ENCODE measurements at regions not wholly inside any gene's neighbourhood (a gene's known extent, or its start where the extent isn't known, plus 50 kb on each side); places are given as distances from the start of the nearest gene placed in this dataset.

DNA sequence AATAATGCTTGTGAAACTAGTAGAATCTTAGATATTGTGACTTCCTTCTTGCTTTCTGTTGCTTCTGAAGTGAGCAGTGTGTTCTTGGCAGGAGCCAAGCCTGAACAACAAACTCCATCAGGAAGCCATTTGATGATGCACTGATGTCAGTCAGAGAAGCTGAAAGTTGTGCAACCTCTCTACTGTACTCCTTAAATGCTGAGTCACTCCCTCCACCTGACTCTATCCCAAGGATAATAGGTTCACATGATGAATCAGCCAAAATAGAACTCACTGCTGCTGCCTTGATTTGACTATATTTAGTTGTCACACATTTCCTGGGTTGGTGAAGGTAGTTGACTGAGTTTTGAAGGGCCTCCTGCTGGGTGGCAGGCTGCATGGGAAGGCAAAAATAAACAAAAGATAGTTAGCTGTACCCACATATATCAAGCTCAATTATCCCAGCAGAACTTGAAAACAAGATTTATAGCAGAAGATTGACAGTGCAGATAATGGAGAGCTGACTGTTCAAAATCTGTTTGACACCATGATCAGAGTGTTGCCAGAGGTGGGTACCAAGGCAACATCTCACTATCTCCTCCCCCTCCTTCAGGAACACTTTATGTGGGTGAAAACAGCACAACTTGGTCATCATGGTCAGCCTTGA lies 328.4 kb upstream of the DPH6 start:
- no peak overlapping the region for H3K4me3 ChIP-seq (ENCODE audit: low read length)
- no peak for DNase-seq (ENCODE audit: low read depth, low spot score)

DNA sequence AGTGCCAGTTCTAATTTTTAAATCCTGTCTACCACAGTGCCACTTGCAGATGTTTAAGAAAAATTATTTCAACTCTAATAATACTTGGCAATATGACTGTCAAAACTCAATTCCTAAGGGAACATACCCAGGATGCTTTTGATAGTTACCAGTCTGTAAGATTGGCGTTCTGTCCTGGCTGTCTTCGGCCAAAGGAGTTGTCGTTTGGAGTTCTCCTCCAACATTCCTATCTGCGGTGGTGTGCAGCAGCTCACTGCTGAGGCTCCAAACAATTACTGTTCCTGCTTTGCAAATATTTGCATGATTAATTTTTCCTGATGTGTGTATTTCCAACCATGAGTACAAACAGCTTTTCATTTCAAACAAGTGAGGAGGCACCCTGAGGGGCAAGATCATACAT lies 330.8 kb upstream of the DPH6 start:
- DNase-seq (ENCODE audit: low read depth, low spot score) = no peak
- no peak overlapping the region for H3K4me3 ChIP-seq (ENCODE audit: low read length)

DNA sequence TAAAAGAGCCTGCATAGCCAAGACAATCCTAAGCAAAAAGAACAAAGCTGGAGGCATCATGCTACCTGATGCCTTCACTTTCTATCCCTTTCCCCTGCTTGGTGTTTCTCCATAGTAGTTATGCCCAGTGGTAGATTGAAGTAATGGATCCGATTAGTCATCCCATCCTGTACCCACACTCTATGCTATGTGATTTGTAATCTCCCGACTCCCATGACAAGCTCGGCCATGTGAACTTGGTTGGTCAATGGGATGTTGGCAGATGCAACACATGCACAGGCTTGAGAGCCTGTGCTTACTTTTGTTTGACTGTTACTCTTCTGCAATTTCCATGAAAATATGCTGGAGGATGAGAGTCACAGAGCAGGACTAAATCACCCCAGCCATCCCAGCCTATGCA lies 334.9 kb upstream of the DPH6 start:
- no peak for DNase-seq (ENCODE audit: low read depth, low spot score)
- no peak overlapping the region for H3K4me3 ChIP-seq (ENCODE audit: low read length)

DNA sequence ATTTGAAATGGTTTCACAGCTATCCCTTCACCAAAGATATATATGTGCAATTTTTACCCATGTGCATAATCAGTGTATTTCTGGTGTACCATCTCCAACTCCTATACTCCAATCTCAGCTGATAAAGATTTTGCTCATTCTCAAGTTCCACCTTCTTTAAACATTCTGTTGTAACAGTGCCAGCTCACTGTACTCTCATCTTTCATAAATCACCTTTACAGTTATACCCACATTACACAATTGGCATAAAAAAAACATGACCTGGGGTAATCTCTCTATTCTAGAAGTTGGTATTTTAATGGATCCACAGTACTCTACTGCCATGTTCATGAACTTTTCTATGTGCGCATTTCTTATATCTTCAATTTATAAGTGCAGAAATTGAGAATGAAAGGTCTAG lies 339.9 kb upstream of the DPH6 start:
- no peak for DNase-seq (ENCODE audit: low read depth, low spot score)
- no peak overlapping the region for H3K4me3 ChIP-seq (ENCODE audit: low read length)

DNA sequence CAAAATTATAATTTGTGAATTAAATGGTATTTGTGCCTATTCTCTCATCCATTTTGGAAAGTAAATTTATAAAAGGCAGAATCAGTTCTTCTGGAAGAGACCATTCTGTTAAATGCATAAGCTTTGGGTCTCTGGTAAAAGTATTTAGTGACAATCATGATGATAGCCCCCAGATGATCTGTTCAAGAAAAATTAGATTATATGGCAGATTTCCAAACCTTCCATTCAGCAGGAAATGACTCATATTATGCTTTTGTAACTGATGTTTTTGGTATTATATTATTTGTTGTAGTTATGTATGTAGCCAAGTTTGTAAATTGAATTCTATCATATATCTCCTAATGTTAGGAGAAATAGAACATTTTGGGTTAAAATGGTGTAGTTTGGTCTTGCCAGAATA lies 340.8 kb upstream of the DPH6 start:
- H3K4me3 ChIP-seq (ENCODE audit: low read length) = no peak overlapping the region
- no peak for DNase-seq (ENCODE audit: low read depth, low spot score)

DNA sequence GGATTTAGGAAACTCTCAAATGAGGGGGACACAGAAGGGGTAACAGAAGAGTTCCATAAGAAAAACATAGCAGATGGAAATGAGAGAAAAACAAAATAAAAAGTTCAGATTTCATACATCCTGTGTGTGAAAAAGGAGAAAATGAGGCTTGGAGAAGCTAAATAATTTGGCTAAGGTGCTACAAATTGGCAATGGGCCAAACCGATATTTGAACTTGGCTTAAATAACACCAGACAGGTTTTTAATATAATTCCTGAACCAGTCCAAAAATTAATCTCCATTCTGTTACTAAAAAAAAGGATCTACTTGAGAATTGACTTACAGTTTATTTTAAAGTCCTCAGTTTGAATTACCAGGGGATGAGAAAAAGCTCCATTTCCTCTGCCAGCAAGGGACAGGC lies 342.9 kb upstream of the DPH6 start:
- no peak for DNase-seq (ENCODE audit: low read depth, low spot score)
- H3K4me3 ChIP-seq (ENCODE audit: low read length) = no peak overlapping the region

DNA sequence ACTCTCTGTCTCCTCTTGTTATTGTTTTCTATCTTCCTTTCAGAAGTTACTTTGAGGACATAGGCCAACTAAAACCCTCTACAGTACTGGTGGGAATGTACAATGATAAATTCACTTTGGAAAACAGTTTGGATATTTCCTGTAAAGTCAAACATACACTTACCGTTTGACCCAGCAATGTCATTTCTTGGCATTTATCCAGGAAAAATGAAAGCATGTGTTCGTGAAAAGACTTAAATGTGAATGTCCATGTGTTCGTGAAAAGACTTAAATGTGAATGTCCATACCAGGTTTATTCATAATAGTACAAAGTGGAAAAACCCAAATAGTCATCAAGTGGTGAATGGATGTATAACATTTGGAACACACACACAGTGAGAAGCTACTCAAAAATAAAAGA lies 361.5 kb upstream of the DPH6 start:
- no peak for DNase-seq (ENCODE audit: low read depth, low spot score)
- no peak overlapping the region for H3K4me3 ChIP-seq (ENCODE audit: low read length)

DNA sequence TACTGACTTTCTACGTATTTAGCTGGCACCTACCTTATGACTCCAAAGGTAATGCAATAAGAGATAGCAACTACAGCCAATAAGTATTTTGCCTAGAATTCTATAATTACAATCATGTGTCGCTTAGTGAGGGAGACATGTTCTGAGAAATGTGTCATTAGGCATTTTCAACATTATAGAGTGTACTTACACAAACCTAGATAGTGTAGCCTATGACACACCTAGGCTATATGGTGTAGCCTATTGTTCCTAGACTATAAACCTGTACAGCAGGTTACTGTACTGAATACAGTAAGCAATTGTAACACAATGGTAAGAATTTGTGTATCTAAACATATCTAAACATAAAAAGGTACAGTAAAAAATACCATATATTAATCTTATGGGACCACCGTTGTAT lies 363.4 kb upstream of the DPH6 start:
- no peak overlapping the region for H3K4me3 ChIP-seq (ENCODE audit: low read length)
- no peak for DNase-seq (ENCODE audit: low read depth, low spot score)

DNA sequence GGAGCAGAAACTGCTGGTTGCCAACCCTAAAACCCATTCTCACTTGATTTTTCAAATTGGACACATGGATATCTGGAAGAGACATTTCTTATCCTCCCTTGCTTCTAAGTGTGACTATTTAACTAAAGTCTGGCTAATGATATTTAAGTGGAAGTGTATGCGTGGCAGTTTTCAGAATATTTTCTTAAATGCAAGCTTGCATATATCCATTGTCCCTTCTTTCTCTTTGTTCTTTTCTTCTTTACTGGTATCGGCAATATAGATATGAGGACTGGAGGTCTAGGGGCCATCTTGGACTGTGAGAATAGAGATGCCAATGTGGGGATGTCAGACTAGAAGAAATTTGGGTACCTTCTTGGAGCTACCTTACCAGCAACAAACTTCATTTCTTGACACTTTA lies 364.3 kb upstream of the DPH6 start:
- no peak for DNase-seq (ENCODE audit: low read depth, low spot score)
- no peak overlapping the region for H3K4me3 ChIP-seq (ENCODE audit: low read length)

DNA sequence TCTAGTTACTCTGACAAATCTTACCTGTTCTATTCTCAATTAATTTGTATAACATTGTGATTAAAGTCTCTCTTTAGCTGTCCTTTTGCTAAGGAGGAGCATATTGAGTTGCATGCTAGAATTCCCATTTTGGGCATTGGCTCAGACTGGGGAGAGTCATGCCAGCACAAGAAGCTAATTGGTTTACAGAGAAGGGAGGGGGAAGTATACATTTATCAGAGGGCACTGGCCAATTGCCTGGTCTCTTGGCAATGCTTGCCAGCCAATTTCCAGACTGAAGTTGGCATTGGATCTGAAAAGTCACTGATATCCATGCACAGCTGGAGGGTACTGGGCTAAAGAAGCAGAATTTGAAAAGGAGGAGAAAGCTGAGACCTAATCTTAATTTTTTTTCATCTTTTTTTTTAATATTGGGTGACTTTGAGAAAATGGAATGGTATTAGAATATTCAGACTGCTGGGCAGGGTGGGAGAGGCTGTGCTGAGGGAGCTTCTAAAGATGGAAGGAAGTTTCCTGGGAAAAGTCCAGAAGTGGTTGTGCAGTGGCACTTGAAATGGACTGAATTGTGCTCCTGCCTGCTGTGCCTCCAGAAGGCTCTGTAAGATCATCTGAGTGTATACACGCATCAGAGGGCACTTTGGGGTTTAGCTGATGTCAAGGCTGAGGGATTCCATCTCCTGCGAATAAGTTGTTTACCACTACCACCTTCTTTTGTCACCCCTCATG lies 365.2 kb upstream of the DPH6 start:
- no peak overlapping the region for H3K4me3 ChIP-seq (ENCODE audit: low read length)
- DNase-seq (ENCODE audit: low read depth, low spot score) = no peak

DNA sequence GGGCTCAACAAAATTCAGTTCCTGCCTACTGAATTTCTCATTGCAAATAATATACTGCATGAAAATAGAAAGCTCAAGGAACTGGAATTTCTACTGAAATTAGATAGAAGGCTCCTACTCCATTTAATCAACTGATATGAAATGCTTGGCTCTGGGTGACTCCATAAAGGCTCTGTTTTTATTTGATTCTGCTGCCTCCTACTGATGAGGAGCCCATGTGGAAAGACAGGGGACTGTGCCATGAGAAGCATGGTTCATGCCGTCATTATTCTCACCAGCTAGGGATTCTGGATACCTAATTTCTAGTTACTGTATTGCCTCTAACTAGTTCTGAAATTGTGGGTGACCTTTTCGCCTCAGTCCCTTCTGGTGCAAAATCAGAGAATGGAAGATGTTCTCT lies 366.2 kb upstream of the DPH6 start:
- no peak overlapping the region for H3K4me3 ChIP-seq (ENCODE audit: low read length)
- no peak for DNase-seq (ENCODE audit: low read depth, low spot score)

DNA sequence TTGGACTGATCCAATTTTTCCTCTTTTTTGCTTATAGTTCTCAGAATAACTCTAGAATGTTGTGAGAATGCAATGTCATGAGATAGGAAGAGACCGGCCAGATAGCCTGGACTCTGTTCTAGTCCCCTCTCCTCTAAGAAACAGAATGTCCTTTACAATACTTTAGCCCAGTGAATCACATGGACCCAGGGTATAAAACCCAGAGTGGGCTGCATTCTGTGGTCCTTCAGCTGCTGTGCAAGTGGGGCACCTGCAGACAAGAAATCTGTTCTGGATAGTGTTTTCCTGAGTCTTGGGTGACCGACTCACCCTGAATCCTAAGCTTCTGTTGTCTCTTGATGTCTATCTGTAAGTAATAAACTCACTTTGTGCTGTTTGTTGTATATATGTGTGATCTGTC lies 368.6 kb upstream of the DPH6 start:
- no peak overlapping the region for H3K4me3 ChIP-seq (ENCODE audit: low read length)
- no peak for DNase-seq (ENCODE audit: low read depth, low spot score)

DNA sequence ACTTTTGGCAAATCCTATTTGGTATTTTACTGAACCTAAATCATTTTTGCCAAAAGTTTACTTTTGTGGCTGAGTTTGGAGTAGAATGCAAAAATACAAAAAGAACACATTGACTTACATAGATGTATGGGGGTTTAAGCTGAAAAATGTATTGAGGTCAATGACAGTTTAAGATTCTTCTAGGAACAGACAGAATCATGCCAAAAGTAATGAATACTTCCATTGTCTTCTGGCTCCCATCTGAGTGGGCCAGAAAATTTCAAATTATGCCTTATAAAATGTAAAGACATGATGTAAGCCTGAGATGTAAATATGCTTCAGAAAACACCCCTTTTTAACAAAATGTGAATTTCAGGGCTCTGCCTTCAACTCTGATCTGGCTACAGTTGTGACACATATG lies 375.1 kb upstream of the DPH6 start:
- DNase-seq (ENCODE audit: low read depth, low spot score) = no peak
- no peak overlapping the region for H3K4me3 ChIP-seq (ENCODE audit: low read length)

DNA sequence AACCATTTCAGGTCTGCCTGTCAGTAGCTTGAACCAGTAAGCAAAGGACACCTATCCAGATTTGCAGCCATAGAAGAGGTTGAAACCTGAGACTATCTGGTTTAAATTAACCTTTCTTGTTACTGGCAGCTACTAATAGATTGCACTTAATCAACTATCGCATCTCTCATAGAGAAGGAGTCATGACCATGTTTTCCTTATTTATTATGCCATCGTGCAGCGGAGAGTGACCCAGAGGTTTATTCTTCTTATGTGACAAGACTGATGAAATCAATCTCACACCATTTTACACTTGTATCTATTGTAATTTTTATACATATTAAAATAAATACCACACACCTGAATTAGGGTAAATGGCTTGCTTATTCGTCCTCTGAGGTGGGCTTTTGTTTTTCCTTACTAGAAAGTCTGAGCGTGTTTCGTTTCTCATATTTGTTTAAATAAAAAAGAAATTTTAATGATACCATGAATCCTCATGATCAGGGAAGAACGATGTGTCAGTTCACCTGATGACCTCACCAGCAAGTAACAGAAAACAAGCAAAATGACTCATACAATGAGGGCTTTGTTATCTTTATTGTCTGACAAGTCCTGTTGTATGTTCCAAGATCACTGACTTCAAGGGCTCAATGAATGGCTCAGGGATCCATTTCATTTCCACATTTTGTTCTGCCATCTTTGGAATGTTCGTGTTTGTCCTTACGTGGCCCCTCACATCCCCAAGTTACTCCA lies 379.5 kb upstream of the DPH6 start:
- no peak for DNase-seq (ENCODE audit: low read depth, low spot score)
- no peak overlapping the region for H3K4me3 ChIP-seq (ENCODE audit: low read length)

DNA sequence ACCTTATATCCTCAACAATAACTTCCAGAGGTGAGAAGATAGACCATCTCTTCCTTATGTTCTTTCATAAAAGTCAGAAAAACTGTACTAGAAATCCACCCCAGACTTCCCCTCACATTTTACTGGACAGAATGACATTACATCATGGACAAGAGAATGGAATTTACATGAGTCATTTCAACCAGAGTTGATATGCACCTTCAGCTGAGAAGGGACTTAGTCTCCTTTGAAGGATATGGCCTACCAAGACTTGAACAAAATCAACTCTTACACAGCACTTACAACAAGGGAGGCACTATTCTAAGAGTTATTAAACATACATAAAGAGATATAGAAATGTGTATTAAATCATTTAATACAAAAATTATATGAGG lies 380.0 kb upstream of the DPH6 start:
- no peak for DNase-seq (ENCODE audit: low read depth, low spot score)
- H3K4me3 ChIP-seq (ENCODE audit: low read length) = no peak overlapping the region

DNA sequence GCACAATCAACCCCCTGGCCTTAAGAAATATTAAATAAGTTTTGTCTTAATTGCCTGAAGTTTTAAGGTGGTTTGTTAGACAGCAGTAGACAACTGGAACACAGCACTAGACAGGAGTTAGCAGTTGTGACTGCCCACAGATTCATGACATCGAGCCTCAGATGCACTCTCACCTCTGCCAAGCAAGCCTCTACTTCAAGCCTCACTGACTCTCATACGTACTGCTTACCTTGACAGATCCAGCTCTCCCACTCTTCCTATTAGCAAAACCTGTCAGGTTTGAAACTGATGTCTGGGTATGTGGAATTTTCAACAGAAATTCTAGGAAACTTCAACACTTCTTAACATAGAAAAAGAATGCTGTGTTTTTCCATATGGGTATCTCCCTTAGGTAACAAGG lies 382.9 kb upstream of the DPH6 start:
- H3K4me3 ChIP-seq (ENCODE audit: low read length) = no peak overlapping the region

DNA sequence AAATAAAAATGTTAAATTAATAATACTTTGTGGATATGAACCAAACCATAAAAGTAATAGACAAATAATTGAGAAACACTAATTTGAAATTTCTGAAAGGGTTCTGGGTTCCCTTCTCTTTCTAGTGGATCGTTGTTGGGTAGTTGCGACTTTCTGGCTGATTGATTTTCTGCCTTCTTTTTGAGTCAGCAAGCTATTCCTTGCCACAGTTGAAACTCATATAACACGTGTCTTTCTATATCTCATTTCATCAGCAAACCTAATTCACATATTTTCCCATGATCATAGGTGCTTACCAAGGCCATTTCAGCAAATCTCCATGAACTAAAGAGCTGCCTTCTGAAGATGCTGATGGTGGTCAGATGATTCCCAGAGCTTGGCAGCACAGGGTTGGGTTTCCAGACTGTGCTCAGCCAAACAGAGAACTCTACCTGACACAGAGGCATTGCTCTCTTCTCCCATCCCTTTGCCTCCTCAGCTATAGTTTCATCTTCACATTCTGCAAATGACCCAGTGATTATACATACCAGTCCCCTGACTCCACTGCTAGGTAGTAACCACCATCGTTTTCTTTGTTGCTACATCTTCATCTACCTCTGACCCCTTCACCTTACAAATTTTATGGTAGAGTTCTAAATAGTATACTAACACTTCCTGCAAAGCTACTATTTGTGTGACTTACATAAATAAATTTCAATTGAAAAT lies 383.9 kb upstream of the DPH6 start:
- DNase-seq (ENCODE audit: low read depth, low spot score) = no peak
- no peak overlapping the region for H3K4me3 ChIP-seq (ENCODE audit: low read length)

More for the DNA sequence above, 382.9 kb upstream of the DPH6 start:
- no peak for DNase-seq (ENCODE audit: low read depth, low spot score)

DNA sequence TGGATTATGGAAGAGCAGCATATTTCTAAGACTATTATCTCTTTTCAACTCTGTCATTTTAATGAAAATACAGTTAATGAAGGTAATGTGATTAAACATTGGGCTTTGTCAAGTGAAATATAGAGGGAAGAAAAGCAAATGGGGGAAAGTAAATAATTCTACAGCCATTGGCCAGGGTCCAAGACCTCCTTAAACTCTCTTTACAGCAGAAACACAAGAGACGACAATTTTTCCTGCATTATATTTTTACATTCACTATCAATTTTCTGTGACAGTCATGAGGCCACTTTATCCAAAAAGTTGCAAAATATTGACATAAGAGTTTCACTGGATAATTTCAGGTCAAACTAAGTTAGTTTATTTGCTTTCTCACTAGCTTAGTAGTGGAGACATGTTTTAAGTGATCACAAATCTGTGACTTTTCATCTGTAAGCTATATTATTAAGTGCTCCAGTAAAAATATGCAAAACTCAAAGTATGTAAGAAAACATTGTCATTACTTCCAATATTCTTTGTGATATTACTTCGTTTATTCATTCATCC lies 385.9 kb upstream of the DPH6 start:
- DNase-seq (ENCODE audit: low read depth, low spot score) = no peak
- H3K4me3 ChIP-seq (ENCODE audit: low read length) = no peak overlapping the region

DNA sequence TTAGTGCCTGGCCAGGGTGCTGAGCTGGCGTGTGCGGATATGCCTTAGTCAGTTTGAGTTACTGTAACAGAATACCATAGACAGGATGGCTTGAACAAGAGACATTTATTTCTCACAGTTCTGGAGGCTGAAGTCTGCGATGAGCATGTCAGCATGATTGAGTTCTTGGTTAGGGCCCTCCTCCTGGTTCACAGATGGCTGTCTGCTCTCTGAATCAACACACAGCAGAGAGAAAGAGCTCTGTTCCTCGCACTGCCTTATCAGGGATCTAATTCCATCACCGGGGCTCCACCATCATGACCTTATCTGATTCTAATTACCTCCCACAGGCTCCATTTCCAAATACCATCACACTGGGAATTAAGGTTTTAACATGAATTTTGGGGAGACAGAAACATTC lies 386.6 kb upstream of the DPH6 start:
- DNase-seq (ENCODE audit: low read depth, low spot score) = no peak
- no peak overlapping the region for H3K4me3 ChIP-seq (ENCODE audit: low read length)

DNA sequence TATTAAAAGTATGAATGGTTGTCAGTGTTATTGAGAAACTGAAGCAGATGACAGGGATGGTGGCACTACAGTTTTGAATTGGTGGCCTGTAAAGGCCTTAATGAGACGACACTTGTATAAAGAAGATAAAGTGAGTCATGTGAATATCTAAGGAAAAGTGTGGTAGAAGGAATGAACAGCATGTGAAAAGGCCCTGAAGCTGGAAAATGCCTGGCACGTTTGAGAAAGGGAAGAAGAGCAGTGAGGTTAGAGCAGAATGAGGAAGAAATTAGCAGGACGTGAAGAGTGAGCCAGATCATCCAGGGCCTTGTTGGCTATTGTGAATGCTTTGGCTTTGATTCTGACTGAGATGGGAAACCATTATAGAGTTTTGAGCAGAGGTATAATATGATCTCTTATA lies 387.6 kb upstream of the DPH6 start:
- DNase-seq (ENCODE audit: low read depth, low spot score) = no peak
- no peak overlapping the region for H3K4me3 ChIP-seq (ENCODE audit: low read length)
